Neuronal stem cell (in vitro differentiated cells): ENCODE measurements at regions not wholly inside any gene's neighbourhood (a gene's known extent, or its start where the extent isn't known, plus 50 kb on each side); places are given as distances from the start of the nearest gene placed in this dataset.

Experiments used
- DNase-seq: peaks from one replicate; pipeline ENCODE4 v3.0.0-alpha.2; 2013; ENCODE audit warnings: low spot score
- H2AFZ ChIP-seq: one replicate; pipeline ENCODE4 v1.6.1; 2013; ENCODE audit warnings: mild to moderate bottlenecking, low read length, inconsistent platforms
- H2AK5ac ChIP-seq: 2 replicates; pipeline ENCODE4 v1.6.1; 2013; ENCODE audit warnings: low read depth, mild to moderate bottlenecking, inconsistent platforms, low read length, moderate library complexity, mixed read lengths
- H2BK120ac ChIP-seq: 2 replicates; pipeline ENCODE4 v1.6.1; 2013; ENCODE audit warnings: low read depth, mild to moderate bottlenecking, inconsistent platforms, low read length, moderate library complexity, mixed read lengths
- H2BK12ac ChIP-seq: one replicate; pipeline ENCODE4 v1.6.1; 2013; ENCODE audit warnings: low read length, inconsistent platforms
- H2BK15ac ChIP-seq: 2 replicates; pipeline ENCODE4 v1.6.1; 2013; ENCODE audit warnings: mild to moderate bottlenecking, low read length, inconsistent platforms, mixed read lengths
- H2BK5ac ChIP-seq: one replicate; pipeline ENCODE4 v1.6.1; 2013; ENCODE audit warnings: inconsistent platforms, mild to moderate bottlenecking, low read length, moderate library complexity
- H3K14ac ChIP-seq: one replicate; pipeline ENCODE4 v1.6.1; 2013; ENCODE audit warnings: low read length, inconsistent platforms
- H3K18ac ChIP-seq: 2 replicates; pipeline ENCODE4 v1.6.1; 2013; ENCODE audit warnings: low read length, inconsistent platforms
- H3K23ac ChIP-seq: 2 replicates; pipeline ENCODE4 v1.6.1; 2013; ENCODE audit warnings: low read depth, mild to moderate bottlenecking, mixed read lengths, low read length, inconsistent platforms; ENCODE audit not compliant: poor library complexity
- H3K27ac ChIP-seq: replicated peaks from 3 replicates; pipeline ENCODE4 v1.5.1; 2013; ENCODE audit warnings: low read length, inconsistent platforms
- H3K27me3 ChIP-seq, 3 experiments: 2 replicates each; pipeline ENCODE4 v1.6.1; 2013; ENCODE audit warnings: low read length in 3 of 3, mild to moderate bottlenecking in 2 of 3, inconsistent platforms in 1 of 3, low read depth in 1 of 3, mixed read lengths in 1 of 3, moderate library complexity in 1 of 3; ENCODE audit not compliant: control insufficient read depth in 3 of 3, insufficient read depth in 3 of 3
- H3K36me3 ChIP-seq, 2 donors: replicated peaks in 1 of 2; 2 replicates each; pipeline ENCODE4 v1.6.1; 2013; ENCODE audit warnings: low read length in 2 of 2; ENCODE audit not compliant: control insufficient read depth in 2 of 2, insufficient read depth in 2 of 2
- H3K4ac ChIP-seq: 2 replicates; pipeline ENCODE4 v1.6.1; 2013; ENCODE audit warnings: inconsistent platforms, mild to moderate bottlenecking, low read length, moderate library complexity
- H3K4me1 ChIP-seq, 2 donors: 1 replicate in 1 of 2; 2 replicates in 1 of 2; pipeline ENCODE4 v1.6.1; 2013; ENCODE audit warnings: low read length in 2 of 2, low read depth in 1 of 2; ENCODE audit not compliant: control insufficient read depth in 2 of 2, insufficient read depth in 1 of 2
- H3K4me2 ChIP-seq: one replicate; pipeline ENCODE4 v1.6.1; 2013; ENCODE audit warnings: mild to moderate bottlenecking, low read length, inconsistent platforms; ENCODE audit not compliant: insufficient read depth, poor library complexity, severe bottlenecking
- H3K4me3 ChIP-seq, 2 donors: 2 replicates each; pipeline ENCODE4 v1.5.1; 2013; ENCODE audit warnings: low read length in 2 of 2, mild to moderate bottlenecking in 2 of 2, inconsistent platforms in 1 of 2, moderate library complexity in 1 of 2
- H3K79me1 ChIP-seq: one replicate; pipeline ENCODE4 v1.6.1; 2013; ENCODE audit warnings: low read depth, mild to moderate bottlenecking, inconsistent platforms, low read length, moderate library complexity
- H3K9ac ChIP-seq: one replicate; pipeline ENCODE4 v1.6.1; 2013; ENCODE audit warnings: mild to moderate bottlenecking, low read depth, low read length, inconsistent platforms; ENCODE audit not compliant: poor library complexity
- H3K9me3 ChIP-seq, 2 donors: replicated peaks in 1 of 2; 2 replicates each; pipeline versions ENCODE3 to v1.6.1; 2013; ENCODE audit warnings: low read length in 2 of 2, mild to moderate bottlenecking in 2 of 2, inconsistent platforms in 1 of 2, low read depth in 1 of 2, mixed read lengths in 1 of 2, moderate library complexity in 1 of 2; ENCODE audit not compliant: control insufficient read depth in 2 of 2, insufficient read depth in 1 of 2
- H4K8ac ChIP-seq: one replicate; pipeline ENCODE4 v1.6.1; 2013; ENCODE audit warnings: low read depth, mild to moderate bottlenecking, inconsistent platforms, low read length, moderate library complexity
- H4K91ac ChIP-seq: one replicate; pipeline ENCODE4 v1.6.1; 2013; ENCODE audit warnings: low read length, low read depth, mild to moderate bottlenecking, inconsistent platforms; ENCODE audit not compliant: poor library complexity
- WGBS, 2 donors: extraction: QIAGEN DNeasy Blood & Tissue Kit; methylation state at CpG; one replicate each; pipeline ENCODE4 v1.1.7; 2013; ENCODE audit warnings: missing lambda C conversion rate in 2 of 2, mixed read lengths in 1 of 2; ENCODE audit not compliant: insufficient read length in 2 of 2, insufficient replicate concordance in 1 of 2; ENCODE audit errors: extremely low coverage in 2 of 2; 5-methylcytosine and 5-hydroxymethylcytosine counted together

GRCh38 chr2:49254401-49254800 is 100.1 kb upstream of the FSHR start:
- H3K4me1 ChIP-seq = no peaks in the 10 kb centered on the region
- H3K23ac ChIP-seq = no peak overlapping the region
- H3K18ac ChIP-seq = no peak overlapping the region
- H3K27ac ChIP-seq = no peak overlapping the region
- no peak overlapping the region for H2BK15ac ChIP-seq
- no peak overlapping the region for H3K4ac ChIP-seq
- H2BK120ac ChIP-seq = no peak overlapping the region
- no peak for DNase-seq
- H3K4me2 ChIP-seq = no peak overlapping the region
- H3K14ac ChIP-seq = no peak overlapping the region
- no peak overlapping the region for H4K8ac ChIP-seq
- no peaks in the 10 kb centered on the region for H3K9me3 ChIP-seq
- H2AK5ac ChIP-seq = no peak overlapping the region
- WGBS, 2 donors = 100% methylated on average over 1 of the region's 6 CpGs; no CpG with 5 or more reads in 1 of the 2 donors
- no peak overlapping the region for H3K9ac ChIP-seq
- no peak overlapping the region for H3K4me3 ChIP-seq
- no peak overlapping the region for H2BK5ac ChIP-seq
- no peaks in the 10 kb centered on the region for H3K79me1 ChIP-seq
- no peaks in the 10 kb centered on the region for H3K27me3 ChIP-seq
- H2BK12ac ChIP-seq = no peak overlapping the region
- no peak overlapping the region for H2AFZ ChIP-seq
- no peak overlapping the region for H4K91ac ChIP-seq
- H3K36me3 ChIP-seq = no peaks in the 10 kb centered on the region

- Histone ChIP-seq H2AFZ (no peak overlapping the region), H2BK120ac (no peak overlapping the region), H3K36me3 (no peaks in the 10 kb centered on the region), H2BK15ac (no peak overlapping the region), H3K4me3 (no peak overlapping the region), H3K4ac (no peak overlapping the region), H3K27me3 (no peaks in the 10 kb centered on the region), H3K4me1 (no peaks in the 10 kb centered on the region), H3K23ac (no peak overlapping the region), H4K91ac (no peak overlapping the region), H2BK12ac (no peak overlapping the region), H3K14ac (no peak overlapping the region), H3K79me1 (no peaks in the 10 kb centered on the region), H3K27ac (no peak overlapping the region), H3K9me3 (no peaks in the 10 kb centered on the region), H3K4me2 (no peak overlapping the region), H2AK5ac (no peak overlapping the region), H3K18ac (no peak overlapping the region), H3K9ac (no peak overlapping the region), H2BK5ac (no peak overlapping the region), H4K8ac (no peak overlapping the region)
- DNase-seq = no peak
- no CpG with 5 or more reads among the region's 1 CpG for WGBS, 2 donors
These were observed 97.5 kb upstream of the FSHR start for GRCh38 chr2:49251766-49252165.

GRCh38 chr2:49251251-49251650 is 96.9 kb upstream of the FSHR start:
- Histone ChIP-seq H3K79me1 (no peaks in the 10 kb centered on the region), H3K9me3 (no peaks in the 10 kb centered on the region), H3K4me2 (no peak overlapping the region), H2BK5ac (no peak overlapping the region), H3K18ac (no peak overlapping the region), H4K91ac (no peak overlapping the region), H2AFZ (no peak overlapping the region), H3K36me3 (no peaks in the 10 kb centered on the region), H4K8ac (no peak overlapping the region), H3K4ac (no peak overlapping the region), H3K27ac (no peak overlapping the region), H3K27me3 (no peaks in the 10 kb centered on the region), H2AK5ac (no peak overlapping the region), H3K9ac (no peak overlapping the region), H2BK15ac (no peak overlapping the region), H3K4me1 (no peaks in the 10 kb centered on the region), H2BK120ac (no peak overlapping the region), H3K4me3 (no peak overlapping the region), H2BK12ac (no peak overlapping the region), H3K14ac (no peak overlapping the region), H3K23ac (no peak overlapping the region)
- no peak for DNase-seq
- no CpG with 5 or more reads among the region's 5 CpGs for WGBS, 2 donors

- H3K14ac ChIP-seq = no peak overlapping the region
- no peaks in the 10 kb centered on the region for H3K9me3 ChIP-seq
- H2BK120ac ChIP-seq = no peak overlapping the region
- DNase-seq = no peak
- no peak overlapping the region for H3K4ac ChIP-seq
- H3K4me2 ChIP-seq = no peak overlapping the region
- H3K4me3 ChIP-seq = no peak overlapping the region
- no peak overlapping the region for H2BK12ac ChIP-seq
- H2BK5ac ChIP-seq = no peak overlapping the region
- no CpG with 5 or more reads among the region's 1 CpG for WGBS, 2 donors
- no peak overlapping the region for H3K23ac ChIP-seq
- no peak overlapping the region for H3K9ac ChIP-seq
- no peaks in the 10 kb centered on the region for H3K27me3 ChIP-seq
- H3K27ac ChIP-seq = no peak overlapping the region
- no peak overlapping the region for H3K18ac ChIP-seq
- no peak overlapping the region for H4K8ac ChIP-seq
- no peaks in the 10 kb centered on the region for H3K36me3 ChIP-seq
- H2AFZ ChIP-seq = no peak overlapping the region
- no peak overlapping the region for H2AK5ac ChIP-seq
- H4K91ac ChIP-seq = no peak overlapping the region
- no peaks in the 10 kb centered on the region for H3K4me1 ChIP-seq
- no peak overlapping the region for H2BK15ac ChIP-seq
- H3K79me1 ChIP-seq = no peaks in the 10 kb centered on the region
These were observed 94.2 kb upstream of the FSHR start for GRCh38 chr2:49248506-49248905.
